Fibroblast of skin of left quadriceps (primary cell): ENCODE measurements at regions not wholly inside any gene's neighbourhood (a gene's known extent, or its start where the extent isn't known, plus 50 kb on each side); places are given as distances from the start of the nearest gene placed in this dataset.
A peak's percentile ranks its signal among the peaks of the same experiment; 100 is the strongest.

Experiments
- DNase-seq, 2 experiments: peaks; one replicate each; pipeline ENCODE4 v3.0.0-alpha.2; 2013; ENCODE audit warnings: low read depth in 2 of 2

DNA sequence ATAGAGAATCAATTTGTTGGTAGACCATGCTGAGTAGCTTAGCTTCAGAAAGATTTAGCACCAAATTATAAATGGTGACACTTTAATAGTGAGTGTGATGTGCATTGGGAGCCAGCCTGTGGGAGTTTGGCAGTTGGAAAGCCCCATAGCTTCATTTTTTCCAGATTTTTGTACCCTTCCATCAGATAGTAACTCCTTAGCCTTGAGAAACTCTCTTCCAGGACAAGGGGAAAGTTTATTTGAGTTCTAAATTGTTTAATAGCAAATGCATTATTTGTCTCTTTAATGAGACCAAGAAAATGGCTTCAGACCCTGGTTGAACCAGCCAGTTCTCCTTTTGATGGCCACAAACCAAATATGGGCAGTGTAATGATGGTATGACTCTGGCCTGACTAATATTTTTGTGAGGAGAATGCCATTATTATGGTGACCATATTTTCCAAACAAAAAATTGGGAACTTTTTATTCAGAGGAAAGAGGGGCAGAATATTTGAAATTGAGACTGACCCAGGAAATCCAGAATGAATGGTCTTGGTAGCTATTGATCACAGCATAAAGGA, 49.8 kb downstream of the PLCE1 start:
- no peak for DNase-seq

DNA sequence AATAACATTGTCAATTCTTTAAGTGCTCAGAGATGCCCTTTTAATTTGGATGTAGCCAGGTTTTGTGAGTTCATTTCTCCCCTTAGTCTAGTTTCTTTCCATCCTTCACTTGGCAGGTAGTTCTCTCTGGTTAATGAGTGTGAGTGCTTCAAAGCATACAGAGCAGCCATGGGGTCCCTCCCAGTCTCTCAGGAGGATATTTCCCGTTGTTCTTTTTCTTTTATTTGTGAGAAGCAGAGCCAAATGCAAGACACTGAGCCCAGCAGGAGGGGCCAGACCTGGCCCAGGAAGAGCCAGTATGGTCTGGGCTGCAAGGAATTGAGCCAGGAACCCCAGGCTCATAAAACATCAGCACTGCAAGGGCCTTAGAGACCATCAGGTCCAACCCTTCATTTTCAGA, 52.4 kb downstream of the PLCE1 start:
- no peak for DNase-seq

DNA sequence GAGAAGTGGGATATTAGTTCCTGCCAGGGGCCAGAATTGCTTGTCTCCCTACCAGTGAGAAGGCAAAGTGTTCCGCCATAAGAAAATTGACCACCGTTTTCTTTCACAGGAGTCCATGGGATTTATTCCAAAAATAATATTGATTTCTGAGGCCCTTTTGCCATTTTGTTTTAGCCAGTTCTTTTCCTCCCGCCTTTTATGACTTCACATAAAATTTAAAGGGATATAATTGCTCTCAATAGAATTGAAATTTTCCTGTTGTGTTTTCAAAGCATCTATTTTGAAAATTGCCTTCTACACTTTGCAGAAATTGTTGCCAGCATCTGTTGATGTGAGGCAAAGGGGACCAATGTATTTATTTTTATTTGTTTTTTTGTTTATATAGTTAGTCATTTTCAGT, 53.6 kb downstream of the PLCE1 start:
- DNase-seq = no peak

DNA sequence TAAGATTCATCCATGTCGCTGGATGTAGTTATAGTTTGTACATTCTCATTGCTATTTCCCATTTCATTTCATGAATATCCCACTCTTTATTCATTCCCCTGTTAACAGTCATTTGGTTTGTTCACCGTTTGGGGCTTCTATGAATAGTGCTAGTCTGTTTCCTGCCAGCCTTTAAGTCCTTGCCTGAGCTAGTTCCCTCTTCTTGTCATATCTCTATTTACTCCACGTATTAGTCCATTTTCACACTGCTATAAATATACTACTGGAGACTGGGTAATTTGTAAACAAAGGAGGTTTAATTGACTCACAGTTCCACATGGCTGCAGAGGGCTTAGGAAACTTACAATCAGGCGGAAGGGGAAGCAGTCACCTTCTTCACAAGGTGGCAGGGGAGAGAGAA, 56.2 kb downstream of the PLCE1 start:
- no peak for DNase-seq

DNA sequence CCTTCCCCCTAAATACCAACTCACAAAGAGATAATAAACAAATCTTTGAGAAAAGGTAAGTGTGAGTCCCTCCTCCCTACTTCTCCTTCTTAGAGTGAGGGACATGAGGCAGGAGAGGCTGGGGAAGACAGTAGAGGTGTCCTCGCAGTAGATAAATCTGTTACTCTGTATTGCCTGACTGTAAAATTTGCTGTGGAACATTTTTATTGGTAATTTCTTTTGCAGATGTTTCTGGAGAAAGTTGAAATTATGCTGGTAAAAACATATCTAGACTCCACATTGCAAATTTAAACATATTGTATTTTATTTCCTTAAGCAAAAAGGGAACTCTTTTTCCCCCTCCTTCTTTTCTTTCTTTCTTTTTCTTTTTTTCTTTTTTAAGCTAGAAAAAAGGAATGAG, 58.5 kb downstream of the PLCE1 start:
- no peak for DNase-seq

DNA sequence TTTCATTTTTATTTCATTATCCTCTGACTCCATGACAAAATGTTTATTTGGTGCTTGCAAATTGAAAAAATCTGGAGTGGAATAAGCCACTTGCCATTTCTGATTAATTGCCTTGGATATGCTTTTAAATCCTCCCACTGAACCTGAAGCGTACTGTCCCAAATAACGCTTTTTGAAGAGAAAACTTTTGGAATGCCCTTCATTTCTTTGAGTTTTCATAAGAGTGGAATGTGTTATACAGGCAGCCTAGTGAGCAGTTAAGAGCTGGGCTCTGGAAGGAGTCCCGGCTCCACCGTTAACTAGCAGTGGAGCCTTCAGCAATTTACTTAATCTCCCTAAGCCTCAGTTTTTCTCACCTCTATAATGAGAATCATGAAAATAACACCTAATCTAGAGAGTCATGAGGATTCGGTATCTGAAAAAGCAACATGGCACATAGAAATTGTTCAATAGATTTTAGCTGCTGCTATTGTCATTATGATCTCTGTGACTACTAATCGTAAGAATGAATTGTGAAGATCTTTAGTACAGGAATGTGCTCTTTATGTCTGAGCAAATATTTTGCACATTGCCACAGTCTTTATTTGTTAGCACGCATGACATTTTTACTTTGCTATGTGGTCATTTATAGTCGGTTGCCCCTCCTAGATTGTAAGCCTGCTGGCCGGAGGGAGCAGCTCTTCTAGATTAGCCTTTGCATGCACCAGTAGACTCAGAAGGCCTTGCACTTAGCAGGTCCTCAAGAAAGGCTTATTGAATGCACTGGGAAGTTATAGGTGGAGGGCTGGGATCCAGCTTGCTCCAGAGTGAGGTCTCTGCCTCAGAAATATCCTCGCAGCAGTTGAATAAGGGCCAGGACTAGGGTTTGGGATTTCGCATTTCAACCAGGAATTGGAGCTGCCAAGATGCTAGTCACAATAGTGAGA, 59.4 kb downstream of the PLCE1 start:
- no peak for DNase-seq

DNA sequence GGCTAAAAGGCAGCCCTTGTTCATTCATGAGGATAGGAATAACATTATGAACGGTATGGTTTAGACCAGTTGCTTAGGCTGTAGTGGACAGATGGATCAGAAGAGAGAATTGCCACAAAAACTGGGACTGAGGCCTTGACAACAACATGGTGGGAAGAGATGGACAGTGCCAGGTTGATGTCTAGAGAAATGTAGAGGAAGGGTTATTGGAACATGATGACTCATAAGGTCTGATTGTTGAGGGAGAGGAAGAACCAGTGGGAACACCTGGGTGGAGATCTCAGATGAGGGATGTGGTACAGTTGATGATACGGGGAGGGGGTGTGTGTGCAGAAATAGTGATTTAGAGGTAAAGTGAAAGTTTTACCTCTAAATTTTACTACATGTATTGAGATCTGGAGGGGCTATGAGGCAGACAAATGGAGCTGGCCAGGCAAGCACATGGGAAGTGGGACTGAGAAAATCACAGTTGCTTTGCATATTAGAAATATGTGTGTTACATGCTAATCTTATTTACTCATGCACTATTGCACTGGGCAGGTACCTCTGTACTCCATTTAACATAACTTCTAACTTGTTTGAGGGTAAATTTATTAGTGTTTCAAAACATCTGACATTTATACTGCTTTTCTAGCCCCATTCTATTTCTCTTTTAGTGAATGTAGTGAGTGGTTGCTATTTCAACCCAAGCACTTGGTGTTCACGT, 65.6 kb downstream of the PLCE1 start:
- no peak for DNase-seq

DNA sequence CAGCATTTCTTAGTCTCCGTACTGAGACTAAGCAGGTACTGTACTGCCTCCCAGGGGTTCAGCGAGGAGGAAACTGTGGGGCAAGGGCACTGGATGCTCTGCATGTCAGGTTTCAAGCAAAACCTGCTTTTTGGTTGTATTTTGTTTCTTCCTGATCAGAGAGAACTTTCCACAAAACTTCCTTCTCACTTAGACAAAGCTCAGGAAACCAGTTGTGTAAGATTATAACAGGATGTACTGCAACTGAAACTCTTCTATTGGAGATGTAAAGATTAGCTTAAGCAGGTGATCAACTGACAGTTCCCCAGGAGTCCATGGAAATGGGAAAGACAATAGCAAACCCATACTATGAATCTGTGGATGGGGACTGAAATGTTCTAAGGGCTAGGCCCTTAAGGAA, 67.3 kb downstream of the PLCE1 start:
- no peak for DNase-seq

DNA sequence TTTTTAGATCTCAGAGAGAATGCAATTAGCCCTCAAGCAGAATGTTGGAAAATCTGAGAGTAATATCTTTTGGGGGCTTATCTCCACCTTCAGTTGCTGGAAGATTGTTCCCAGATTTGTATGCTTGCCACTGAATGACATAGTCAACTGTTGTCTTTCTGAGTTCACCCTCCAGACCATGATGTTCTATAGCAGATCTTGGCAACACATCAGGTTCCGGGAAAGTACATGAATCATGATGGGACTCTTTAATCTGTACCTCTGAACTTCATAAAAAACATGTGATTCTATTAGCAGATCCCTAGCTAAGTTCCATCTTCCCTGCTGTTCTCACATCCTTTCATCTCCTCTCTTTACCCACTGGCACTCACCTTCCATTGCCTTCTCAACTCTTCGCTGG, 68.9 kb downstream of the PLCE1 start:
- DNase-seq = no peak

DNA sequence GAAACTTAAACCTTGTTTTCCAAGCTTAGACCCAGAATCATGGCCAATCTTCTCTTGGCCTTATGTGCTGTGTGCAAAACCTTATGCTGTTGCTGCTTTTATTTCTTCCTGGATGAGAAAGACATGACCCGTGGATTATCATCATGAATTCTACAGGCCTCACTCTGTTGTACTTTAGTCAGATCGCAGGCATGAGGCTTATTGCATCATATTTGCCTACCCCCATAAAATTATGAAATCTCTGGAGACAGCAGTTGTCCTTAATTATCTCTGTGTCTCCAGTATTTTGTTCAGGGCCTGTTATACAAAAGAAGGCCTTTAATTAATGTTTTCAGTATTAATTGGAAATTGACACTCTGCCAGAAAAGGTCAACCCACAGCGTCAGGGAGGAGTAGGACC, 71.6 kb downstream of the PLCE1 start:
- DNase-seq = no peak

DNA sequence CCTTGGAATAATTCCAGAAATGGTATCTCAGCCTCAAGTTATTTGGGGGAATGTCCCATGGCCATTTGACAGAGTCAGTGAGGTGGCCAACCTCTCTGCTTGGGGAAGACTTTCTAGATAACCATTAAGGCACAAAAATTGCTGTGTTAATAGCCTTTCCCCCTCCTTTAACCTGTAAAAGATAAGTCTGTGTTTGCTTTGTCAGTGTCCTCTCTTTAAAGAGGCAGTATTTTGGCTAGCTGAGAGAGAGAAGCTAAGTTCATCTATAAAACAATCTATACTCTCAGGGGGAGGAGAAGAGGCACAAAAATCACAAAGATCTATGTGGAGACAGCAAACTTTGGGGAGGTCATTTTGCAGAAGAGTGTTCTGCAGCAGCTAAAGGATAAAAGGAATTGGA, 72.1 kb downstream of the PLCE1 start:
- DNase-seq = no peak

DNA sequence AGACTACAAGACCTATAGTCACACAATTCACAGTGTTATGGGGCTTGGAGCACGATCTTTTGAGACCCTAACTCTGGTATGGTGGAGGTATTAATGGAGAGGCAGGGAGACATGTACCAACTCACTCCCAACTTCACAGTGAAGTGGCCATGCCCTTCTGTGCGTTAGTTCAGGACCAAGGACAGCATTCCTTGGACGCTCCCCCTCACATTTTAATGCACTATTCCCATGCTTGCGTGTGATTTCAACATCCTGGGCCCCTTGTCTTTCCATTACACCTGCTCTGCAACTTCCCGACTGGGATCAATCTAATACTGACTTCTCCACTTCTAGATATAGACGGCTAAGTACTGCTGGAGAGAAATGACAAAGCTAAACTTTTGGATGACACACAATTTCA, 72.7 kb downstream of the PLCE1 start:
- DNase-seq = peak in 1 of 2 experiments; percentile 24

DNA sequence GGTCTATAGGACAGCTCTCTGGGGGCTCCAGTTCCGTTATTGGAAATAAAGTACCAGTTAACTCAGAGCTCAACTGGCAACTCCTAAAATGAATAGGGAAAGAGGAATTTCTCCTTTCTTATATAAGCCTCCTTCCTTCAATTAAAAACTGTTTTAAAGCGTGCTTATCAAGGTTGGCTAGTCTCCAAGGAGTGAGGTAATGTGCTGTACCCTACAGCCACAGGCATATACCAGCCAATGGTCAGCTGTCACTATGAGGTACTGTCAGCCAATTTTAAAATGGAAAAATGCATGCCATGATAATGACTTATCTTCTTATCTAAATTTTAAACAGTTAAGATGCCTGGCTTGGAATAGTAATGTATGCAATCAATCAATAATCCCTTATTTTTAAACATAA, 76.2 kb downstream of the PLCE1 start:
- no peak for DNase-seq

DNA sequence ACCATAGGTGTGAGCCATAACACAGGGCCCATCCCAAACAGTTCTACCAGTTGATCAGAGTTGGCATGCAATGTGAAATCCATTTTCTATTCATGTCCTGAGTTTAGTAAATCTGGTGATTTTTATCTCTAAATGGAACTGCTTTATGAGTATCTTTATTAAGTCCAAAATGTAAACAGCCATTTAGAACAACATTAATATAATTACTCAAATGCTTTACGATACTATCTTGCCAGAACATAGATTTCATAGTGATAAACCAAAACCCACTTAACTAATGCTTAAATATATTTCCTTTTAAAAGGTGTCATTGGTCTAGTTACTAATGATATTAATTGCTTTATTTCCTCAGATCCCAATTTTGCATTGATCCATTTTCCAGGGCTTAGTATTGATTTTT, 80.7 kb downstream of the PLCE1 start:
- no peak for DNase-seq

DNA sequence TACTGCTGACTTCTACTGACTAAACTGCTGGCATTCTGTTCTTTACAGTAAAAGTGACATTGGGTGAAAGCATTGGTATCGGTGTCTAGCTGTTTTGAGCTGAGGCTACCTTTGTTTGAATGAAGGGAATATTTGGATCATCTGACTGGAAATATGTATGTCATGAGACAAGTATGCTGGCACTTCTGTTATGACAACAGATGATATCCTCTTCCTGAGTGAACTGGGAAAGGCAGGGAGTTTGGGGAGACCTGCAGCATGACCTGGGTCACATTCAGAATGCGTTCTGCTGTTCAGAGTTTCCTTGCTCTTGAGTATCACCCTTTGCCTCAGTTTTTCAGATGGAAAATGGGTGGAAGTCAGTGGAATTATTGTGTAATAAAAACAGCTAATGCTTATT, 81.8 kb downstream of the PLCE1 start:
- DNase-seq = no peak

DNA sequence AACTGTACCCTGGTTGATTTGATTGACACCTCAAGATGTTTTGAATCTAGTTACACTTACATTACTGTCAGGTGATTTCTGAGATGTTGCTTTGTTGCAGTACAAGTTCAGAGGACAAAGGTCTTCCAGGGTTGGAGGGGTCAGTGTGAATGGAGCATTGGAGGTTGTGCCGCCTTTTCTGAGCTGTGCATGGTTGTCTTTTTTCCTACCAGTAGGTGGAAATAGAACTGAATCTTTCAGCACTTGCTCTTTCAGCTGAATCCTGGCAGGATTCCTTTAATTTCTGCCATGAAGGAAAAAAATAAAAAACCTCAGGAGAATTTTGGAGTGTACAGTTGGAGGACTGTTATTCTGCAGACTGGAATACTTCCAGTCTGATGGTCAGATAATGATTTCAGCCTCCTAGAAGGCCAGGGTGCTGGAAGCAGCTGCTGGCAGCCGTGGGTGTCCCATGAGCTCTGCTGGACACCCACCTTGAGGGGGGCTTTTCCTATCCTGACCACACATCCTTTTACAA, 82.7 kb downstream of the PLCE1 start:
- peak; percentile 40 to 42 for DNase-seq

DNA sequence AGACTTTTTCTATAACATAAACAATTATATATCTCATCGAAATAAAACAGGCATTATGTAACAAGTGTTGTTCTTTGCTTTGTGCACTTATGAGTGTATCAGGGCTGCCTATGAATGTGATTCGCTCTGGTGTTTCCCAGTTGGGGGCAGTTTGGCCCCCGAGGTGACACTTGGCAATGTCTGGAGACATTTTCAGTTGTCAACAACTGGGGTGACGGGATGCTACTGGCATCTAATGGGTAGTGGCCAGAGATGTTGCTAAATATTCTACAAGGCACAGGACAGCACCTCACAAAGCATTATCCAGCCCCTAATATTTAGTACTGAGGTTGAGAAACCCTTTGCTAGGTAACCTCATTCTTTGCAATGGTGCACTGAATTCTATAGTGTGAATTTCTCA, 83.3 kb downstream of the PLCE1 start:
- DNase-seq = no peak

DNA sequence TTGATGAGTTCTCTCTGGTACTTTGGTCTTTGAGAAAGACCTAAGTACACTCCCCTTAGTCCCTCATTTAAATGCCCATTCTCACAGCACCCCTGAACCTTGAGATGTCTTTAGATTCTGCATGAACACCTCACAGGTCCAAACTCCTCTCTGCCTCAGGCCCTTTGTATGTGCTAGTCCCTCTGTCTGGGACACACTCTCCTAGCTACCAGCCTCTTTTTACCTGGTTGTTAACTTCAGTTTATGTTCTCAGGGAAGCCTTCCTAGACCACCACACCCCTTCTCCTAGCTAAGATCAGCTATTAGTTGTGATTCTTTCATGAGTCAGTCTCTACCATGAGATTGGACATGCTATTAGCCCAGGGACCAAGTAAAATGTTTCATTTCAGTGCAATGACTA, 86.4 kb downstream of the PLCE1 start:
- DNase-seq = no peak

DNA sequence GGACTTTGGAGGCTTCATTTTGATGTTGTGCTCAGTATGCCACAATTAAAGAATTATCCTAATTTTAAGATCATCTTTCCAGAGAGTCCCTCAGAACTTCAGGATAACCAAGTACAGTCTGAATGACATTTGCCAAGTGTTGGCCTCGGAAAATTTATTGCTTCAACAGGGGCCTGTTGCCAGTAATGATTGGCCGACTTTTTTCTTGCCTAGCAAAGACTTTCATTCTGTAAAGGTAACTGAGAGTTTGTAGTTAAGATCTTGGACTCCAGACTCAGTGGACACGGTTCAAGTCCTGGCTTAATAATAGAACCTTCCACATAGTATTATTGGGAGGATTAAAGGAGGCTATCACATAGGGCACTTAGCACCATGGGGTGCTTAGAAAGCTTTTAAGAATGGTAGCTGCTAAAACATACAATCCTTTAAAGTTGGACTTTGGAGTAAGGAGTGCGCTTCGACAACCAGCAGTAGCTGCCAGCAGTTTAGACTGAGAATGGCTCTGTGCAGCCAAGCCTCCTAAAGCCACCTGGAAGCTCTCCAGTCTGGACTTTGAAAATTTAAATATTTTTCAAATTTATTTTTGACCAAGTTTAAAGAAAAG, 90.0 kb downstream of the PLCE1 start:
- no peak for DNase-seq

DNA sequence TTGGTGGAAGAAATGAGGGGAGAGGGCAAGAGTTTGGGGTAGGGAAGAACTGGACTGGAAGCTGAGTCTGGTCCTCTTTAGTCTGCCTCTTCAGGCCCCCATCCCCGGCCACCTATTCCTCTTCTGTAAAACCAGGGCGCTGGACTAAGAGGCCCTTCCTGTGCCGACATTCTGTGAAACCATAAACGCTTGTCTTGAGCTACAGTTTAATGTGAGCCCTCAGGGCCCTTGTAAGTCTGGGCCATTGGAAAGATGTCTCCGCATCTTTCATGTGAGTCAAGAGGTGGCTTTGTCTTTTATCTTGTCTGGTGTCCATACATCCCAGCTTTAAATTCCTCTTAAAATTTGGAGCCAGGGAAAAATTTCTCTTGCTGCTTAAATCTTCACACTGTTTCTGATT, 90.6 kb downstream of the PLCE1 start:
- no peak for DNase-seq

DNA sequence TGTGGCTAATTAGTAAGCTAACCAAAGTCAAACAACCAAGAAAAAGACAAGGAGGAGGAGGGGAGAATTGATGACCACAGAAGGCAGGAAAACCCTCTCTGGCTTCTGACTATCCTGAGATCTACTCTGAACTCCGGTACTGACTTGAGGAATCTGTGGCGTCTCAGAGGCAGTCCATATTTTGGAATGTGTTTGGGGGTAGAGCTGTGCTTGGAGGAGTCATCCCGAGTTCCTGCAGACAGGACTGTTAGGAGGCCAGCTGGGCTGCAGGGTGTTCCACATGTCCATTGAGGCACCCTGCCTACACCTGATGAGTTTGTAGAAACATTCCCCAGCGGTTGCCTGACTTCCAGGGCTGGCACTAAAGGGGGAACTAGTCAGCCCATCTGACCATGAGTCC, 91.6 kb downstream of the PLCE1 start:
- DNase-seq = no peak

DNA sequence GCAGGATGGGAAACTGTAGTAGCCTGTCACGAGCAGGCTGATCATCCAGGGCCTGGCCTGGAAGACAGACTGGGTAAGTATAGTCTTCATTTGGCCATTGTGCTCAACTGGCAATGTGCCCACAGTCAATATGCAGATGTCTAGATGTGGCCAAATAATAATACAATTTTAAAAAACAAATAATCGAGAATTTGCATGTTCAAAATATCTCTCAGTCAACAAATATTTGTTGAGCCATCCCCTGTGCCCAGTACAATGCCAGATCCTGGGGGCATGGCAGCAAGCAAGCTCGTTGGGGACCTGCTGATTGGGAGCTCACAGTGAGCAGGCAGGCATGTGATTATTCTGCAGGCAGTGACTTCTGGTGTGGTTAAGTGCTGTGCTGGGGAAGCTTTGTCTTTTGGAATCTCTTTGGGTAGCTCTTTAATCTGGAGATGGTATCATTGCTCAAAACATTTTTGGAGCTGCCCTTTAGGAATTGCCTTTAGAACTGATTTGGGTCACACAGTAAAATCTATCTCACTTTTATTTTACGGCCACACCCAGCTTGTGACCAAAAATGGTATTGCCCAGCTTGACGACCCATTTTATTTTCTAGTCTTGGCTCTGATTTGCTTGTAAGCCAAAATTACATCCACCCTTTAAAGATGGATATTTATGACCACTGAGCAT, 92.2 kb downstream of the PLCE1 start:
- DNase-seq = no peak
